Ectodermal cell (in vitro differentiated cells): ENCODE measurements at regions not wholly inside any gene's neighbourhood (a gene's known extent, or its start where the extent isn't known, plus 50 kb on each side); places are given as distances from the start of the nearest gene placed in this dataset.
"Not testable (repeated sequence)": the region's sequence is repeated elsewhere in the genome, so short reads cannot be mapped to it uniquely, and the experiment has no call there.

Experiments used
- H3K27ac ChIP-seq: 2 replicates; pipeline ENCODE4 v1.7.0; 2013; ENCODE audit warnings: mild to moderate bottlenecking, low read depth, low read length; ENCODE audit not compliant: insufficient read depth, poor library complexity, severe bottlenecking
- H3K27me3 ChIP-seq: 2 replicates; pipeline ENCODE4 v1.7.0; 2013; ENCODE audit warnings: mild to moderate bottlenecking, low read length; ENCODE audit not compliant: insufficient read depth, control insufficient read depth, poor library complexity, severe bottlenecking
- H3K36me3 ChIP-seq: one replicate; pipeline ENCODE4 v1.7.0; 2013; ENCODE audit warnings: low read length; ENCODE audit not compliant: control insufficient read depth, insufficient read depth
- H3K4me1 ChIP-seq: one replicate; pipeline ENCODE4 v1.7.0; 2013; ENCODE audit warnings: low read length; ENCODE audit not compliant: control insufficient read depth, insufficient read depth
- H3K4me3 ChIP-seq: 2 replicates; pipeline ENCODE4 v1.7.0; 2013; ENCODE audit warnings: low read depth, low read length, control low read depth; ENCODE audit not compliant: insufficient read depth
- H3K9me3 ChIP-seq: 2 replicates; pipeline ENCODE4 v1.7.0; 2013; ENCODE audit warnings: mild to moderate bottlenecking, low read length, moderate library complexity; ENCODE audit not compliant: control insufficient read depth
- WGBS, 2 experiments: methylation state at CpG; one replicate each; pipeline ENCODE4 v1.1.7; 2013; ENCODE audit warnings: missing lambda C conversion rate in 2 of 2; 5-methylcytosine and 5-hydroxymethylcytosine counted together

- Histone ChIP-seq H3K27ac (no peak overlapping the region), H3K4me3 (no peak overlapping the region), H3K9me3 (no peaks in the 10 kb centered on the region), H3K36me3 (no peaks in the 10 kb centered on the region), H3K27me3 (no peaks in the 10 kb centered on the region), H3K4me1 (peaks cover 13% of the 10 kb centered on the region)
- 81 to 82% methylated on average over 11 of the region's 11 CpGs for WGBS, 2 experiments
Observed at GRCh38 chr14:65833267-65833880, 420.8 kb downstream of the FUT8 start.

- Histone ChIP-seq H3K4me1 (peaks cover 13% of the 10 kb centered on the region), H3K27ac (no peak overlapping the region), H3K27me3 (no peaks in the 10 kb centered on the region), H3K36me3 (no peaks in the 10 kb centered on the region), H3K9me3 (no peaks in the 10 kb centered on the region), H3K4me3 (no peak overlapping the region)
- WGBS, 2 experiments = 94 to 96% methylated on average over 7 of the region's 7 CpGs
Observed at GRCh38 chr14:65834051-65834450, 421.5 kb downstream of the FUT8 start.

GRCh38 chr14:65834812-65835211, 422.3 kb downstream of the FUT8 start:
- Histone ChIP-seq H3K36me3 (no peaks in the 10 kb centered on the region), H3K9me3 (no peaks in the 10 kb centered on the region), H3K4me1 (peaks cover 13% of the 10 kb centered on the region), H3K27ac (no peak overlapping the region), H3K27me3 (no peaks in the 10 kb centered on the region), H3K4me3 (no peak overlapping the region)
- WGBS, 2 experiments = 76 to 78% methylated on average over 6 of the region's 6 CpGs

- Histone ChIP-seq H3K4me3 (no peak overlapping the region), H3K36me3 (no peaks in the 10 kb centered on the region), H3K4me1 (peaks cover 13% of the 10 kb centered on the region), H3K27ac (no peak overlapping the region), H3K9me3 (no peaks in the 10 kb centered on the region), H3K27me3 (no peaks in the 10 kb centered on the region)
- WGBS, 2 experiments = 91 to 96% methylated on average over 4 of the region's 4 CpGs
Observed at GRCh38 chr14:65835501-65835900, 423.0 kb downstream of the FUT8 start.

GRCh38 chr14:65838565-65838964, 426.0 kb downstream of the FUT8 start:
- WGBS, 2 experiments = 93 to 94% methylated on average over 5 of the region's 5 CpGs
- H3K27me3 ChIP-seq = no peaks in the 10 kb centered on the region
- no peak overlapping the region for H3K4me3 ChIP-seq
- H3K9me3 ChIP-seq = no peaks in the 10 kb centered on the region
- H3K36me3 ChIP-seq = no peaks in the 10 kb centered on the region
- peaks cover 25% of the 10 kb centered on the region for H3K4me1 ChIP-seq
- no peak overlapping the region for H3K27ac ChIP-seq

GRCh38 chr14:65840118-65840751, 427.7 kb downstream of the FUT8 start:
- H3K27ac ChIP-seq = no peak overlapping the region
- peaks cover 19% of the 10 kb centered on the region for H3K4me1 ChIP-seq
- H3K27me3 ChIP-seq = no peaks in the 10 kb centered on the region
- H3K9me3 ChIP-seq = no peaks in the 10 kb centered on the region
- 92 to 97% methylated on average over 6 of the region's 6 CpGs for WGBS, 2 experiments
- H3K36me3 ChIP-seq = no peaks in the 10 kb centered on the region
- H3K4me3 ChIP-seq = no peak overlapping the region

GRCh38 chr14:65840786-65841185, 428.3 kb downstream of the FUT8 start:
- Histone ChIP-seq H3K4me1 (peaks cover 19% of the 10 kb centered on the region), H3K36me3 (no peaks in the 10 kb centered on the region), H3K9me3 (no peaks in the 10 kb centered on the region), H3K27me3 (no peaks in the 10 kb centered on the region), H3K27ac (no peak overlapping the region), H3K4me3 (no peak overlapping the region)
- WGBS, 2 experiments = 69 to 85% methylated on average over 1 of the region's 1 CpG

- peaks cover 5% of the 10 kb centered on the region for H3K27me3 ChIP-seq
- peaks cover 19% of the 10 kb centered on the region for H3K4me1 ChIP-seq
- no peaks in the 10 kb centered on the region for H3K36me3 ChIP-seq
- no peak overlapping the region for H3K27ac ChIP-seq
- WGBS, 2 experiments = 95 to 100% methylated on average over 1 to 2 of the region's 2 CpGs
- no peaks in the 10 kb centered on the region for H3K9me3 ChIP-seq
- no peak overlapping the region for H3K4me3 ChIP-seq
Observed at GRCh38 chr14:65846196-65846868, 433.8 kb downstream of the FUT8 start.

GRCh38 chr14:65847075-65847847, 434.7 kb downstream of the FUT8 start:
- H3K36me3 ChIP-seq = no peaks in the 10 kb centered on the region
- H3K27ac ChIP-seq = no peak overlapping the region
- peaks cover 12% of the 10 kb centered on the region for H3K4me1 ChIP-seq
- 95% methylated on average over 6 of the region's 7 CpGs for whole genome bisulfite sequencing, 2 experiments
- H3K9me3 ChIP-seq = no peaks in the 10 kb centered on the region
- peaks cover 5% of the 10 kb centered on the region for H3K27me3 ChIP-seq
- H3K4me3 ChIP-seq = no peak overlapping the region

GRCh38 chr14:65847931-65848330, 435.4 kb downstream of the FUT8 start:
- not testable (repeated sequence) for H3K36me3 ChIP-seq, H3K4me1 ChIP-seq, H3K27ac ChIP-seq, H3K4me3 ChIP-seq, H3K9me3 ChIP-seq, H3K27me3 ChIP-seq
- WGBS, 2 experiments = 93 to 98% methylated on average over 3 of the region's 3 CpGs
